ENCODE measurements at regions not wholly inside any gene's neighbourhood (a gene's known extent, or its start where the extent isn't known, plus 50 kb on each side); places are given as distances from the start of the nearest gene placed in this dataset.

- TF ChIP-seq CTCF (IDR thresholded peaks at IDR 0.05) (no peak), EZH2 (IDR thresholded peaks at IDR 0.05) (no peak), EZH2phosphoT487 (IDR thresholded peaks at IDR 0.05) (no peak)
These were observed 296.6 kb upstream of the DIPK2B start for GRCh38 chrX:45497290-45497689.

Measured in neural progenitor cell (in vitro differentiated cells).